Peyer's patch (tissue), 4 donors: ENCODE measurements at regions not wholly inside any gene's neighbourhood (a gene's known extent, or its start where the extent isn't known, plus 50 kb on each side); places are given as distances from the start of the nearest gene placed in this dataset.

Experiments used
- DNase-seq, 3 donors: peaks; one replicate each; pipeline ENCODE4 v3.0.0-alpha.2; 2017 to 2019
- H3K27ac ChIP-seq, 4 donors: fragments of 200-600 bp; sonication (generic); one replicate each; pipeline ENCODE4 v1.5.1; 2016 to 2019
- H3K27me3 ChIP-seq, 2 donors: fragments of 200-600 bp; sonication (generic); one replicate each; pipeline ENCODE4 v1.5.1; 2019
- H3K36me3 ChIP-seq, 3 donors: fragments of 200-600 bp; sonication (generic); one replicate each; pipeline ENCODE4 v1.5.1; 2016 to 2019
- H3K4me1 ChIP-seq, 4 donors: fragments of 200-600 bp; sonication (generic); one replicate each; pipeline ENCODE4 v1.5.1; 2016 to 2019
- H3K4me3 ChIP-seq, 4 donors: fragments of 200-600 bp; sonication (generic); 1 replicate in 3 of 4; 2 replicates in 1 of 4; pipeline ENCODE4 v1.5.1; 2016 to 2019; ENCODE audit warnings: mild to moderate bottlenecking in 1 of 4
- H3K9me3 ChIP-seq, 4 donors: fragments of 200-600 bp; sonication (generic); one replicate each; pipeline ENCODE4 v1.5.1; 2016 to 2019; ENCODE audit warnings: mild to moderate bottlenecking in 1 of 4
- POLR2A ChIP-seq, 2 donors: fragments of 450-650 bp; IDR thresholded peaks; one replicate each; pipeline ENCODE4 v1.5.1; 2017; ENCODE audit warnings: antibody characterized with exemption in 2 of 2, mild to moderate bottlenecking in 2 of 2, moderate library complexity in 2 of 2
- TF ChIP-seq, protein P1 (sequence below), 6 experiments: fragments of 450-650 bp in 4 of 6; fragments of 200-600 bp in 2 of 6; sonication (generic) in 1 of 6; IDR thresholded peaks; one replicate each; pipeline ENCODE4 v1.5.1; 2017 to 2019; ENCODE audit warnings: antibody characterized with exemption in 6 of 6, mild to moderate bottlenecking in 3 of 6, moderate library complexity in 1 of 6

- DNase-seq, result no peak
- no peak overlapping the region for H3K4me3 ChIP-seq
- H3K27me3 ChIP-seq, result no peaks in the 10 kb centered on the region
- no peaks in the 10 kb centered on the region for H3K9me3 ChIP-seq
- no peaks in the 10 kb centered on the region for H3K36me3 ChIP-seq
- TF ChIP-seq POLR2A (IDR thresholded peaks at IDR 0.05), result no peak
- TF ChIP-seq, protein P1, sequence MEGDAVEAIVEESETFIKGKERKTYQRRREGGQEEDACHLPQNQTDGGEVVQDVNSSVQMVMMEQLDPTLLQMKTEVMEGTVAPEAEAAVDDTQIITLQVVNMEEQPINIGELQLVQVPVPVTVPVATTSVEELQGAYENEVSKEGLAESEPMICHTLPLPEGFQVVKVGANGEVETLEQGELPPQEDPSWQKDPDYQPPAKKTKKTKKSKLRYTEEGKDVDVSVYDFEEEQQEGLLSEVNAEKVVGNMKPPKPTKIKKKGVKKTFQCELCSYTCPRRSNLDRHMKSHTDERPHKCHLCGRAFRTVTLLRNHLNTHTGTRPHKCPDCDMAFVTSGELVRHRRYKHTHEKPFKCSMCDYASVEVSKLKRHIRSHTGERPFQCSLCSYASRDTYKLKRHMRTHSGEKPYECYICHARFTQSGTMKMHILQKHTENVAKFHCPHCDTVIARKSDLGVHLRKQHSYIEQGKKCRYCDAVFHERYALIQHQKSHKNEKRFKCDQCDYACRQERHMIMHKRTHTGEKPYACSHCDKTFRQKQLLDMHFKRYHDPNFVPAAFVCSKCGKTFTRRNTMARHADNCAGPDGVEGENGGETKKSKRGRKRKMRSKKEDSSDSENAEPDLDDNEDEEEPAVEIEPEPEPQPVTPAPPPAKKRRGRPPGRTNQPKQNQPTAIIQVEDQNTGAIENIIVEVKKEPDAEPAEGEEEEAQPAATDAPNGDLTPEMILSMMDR (IDR thresholded peaks at IDR 0.05), result no peak
- H3K27ac ChIP-seq, result peak overlapping the region in 1 of 4 donors; percentile 13
- no peaks in the 10 kb centered on the region for H3K4me1 ChIP-seq
These were observed 187.4 kb upstream of the RPS6KA3 start for GRCh38 chrX:20454117-20454516.

- DNase-seq, result no peak
- Histone ChIP-seq H3K4me3 (no peak overlapping the region), H3K27ac (peak overlapping the region in 1 of 4 donors; percentile 17), H3K27me3 (no peaks in the 10 kb centered on the region), H3K36me3 (no peaks in the 10 kb centered on the region), H3K9me3 (no peaks in the 10 kb centered on the region), H3K4me1 (no peaks in the 10 kb centered on the region)
- TF ChIP-seq, protein P1 (IDR thresholded peaks at IDR 0.05), result no peak
- no peak for TF ChIP-seq POLR2A (IDR thresholded peaks at IDR 0.05)
These were observed 185.8 kb upstream of the RPS6KA3 start for GRCh38 chrX:20452487-20452886.

DNA sequence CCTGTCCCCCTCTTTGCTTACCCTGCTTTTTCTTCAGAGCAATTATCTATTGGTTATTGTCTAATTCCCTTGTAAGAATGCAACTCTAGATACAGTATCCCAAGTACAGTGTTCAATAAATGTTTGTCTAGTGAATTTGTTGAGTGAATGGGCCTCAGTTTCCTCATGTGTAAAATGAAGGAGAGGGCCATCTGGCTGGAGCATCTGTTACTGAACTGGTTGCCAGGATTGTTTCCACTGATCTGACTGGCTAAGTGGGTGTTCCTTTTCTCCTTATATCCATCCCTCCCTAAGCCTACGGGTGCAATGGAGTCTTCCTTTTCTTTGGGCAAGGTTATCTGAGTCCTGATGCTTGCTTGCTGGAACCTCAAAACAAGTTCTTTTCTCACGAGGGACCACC is 185.2 kb upstream of the RPS6KA3 start:
- no peaks in the 10 kb centered on the region for H3K4me1 ChIP-seq
- no peaks in the 10 kb centered on the region for H3K27me3 ChIP-seq
- no peaks in the 10 kb centered on the region for H3K36me3 ChIP-seq
- H3K4me3 ChIP-seq, result no peak overlapping the region
- no peaks in the 10 kb centered on the region for H3K9me3 ChIP-seq
- TF ChIP-seq, protein P1 (IDR thresholded peaks at IDR 0.05), result no peak
- TF ChIP-seq POLR2A (IDR thresholded peaks at IDR 0.05), result no peak
- no peak for DNase-seq
- no peak overlapping the region for H3K27ac ChIP-seq

- H3K4me1 ChIP-seq, result peaks cover 0 to 8% (median 0%) of the 10 kb centered on the region in 4 donors
- H3K36me3 ChIP-seq, result no peaks in the 10 kb centered on the region
- H3K9me3 ChIP-seq, result no peaks in the 10 kb centered on the region
- TF ChIP-seq, protein P1 (IDR thresholded peaks at IDR 0.05), result no peak
- no peak for TF ChIP-seq POLR2A (IDR thresholded peaks at IDR 0.05)
- no peak for DNase-seq
- no peak overlapping the region for H3K4me3 ChIP-seq
- no peaks in the 10 kb centered on the region for H3K27me3 ChIP-seq
- H3K27ac ChIP-seq, result no peak overlapping the region
These were observed 178.4 kb upstream of the RPS6KA3 start for GRCh38 chrX:20445109-20445508.

- Histone ChIP-seq H3K4me3 (no peak overlapping the region), H3K4me1 (peaks cover 0 to 8% (median 0%) of the 10 kb centered on the region in 4 donors), H3K27ac (no peak overlapping the region), H3K9me3 (no peaks in the 10 kb centered on the region), H3K27me3 (no peaks in the 10 kb centered on the region), H3K36me3 (no peaks in the 10 kb centered on the region)
- no peak for TF ChIP-seq POLR2A (IDR thresholded peaks at IDR 0.05)
- TF ChIP-seq, protein P1 (IDR thresholded peaks at IDR 0.05), result peak; percentile 48 to 77 (median 70)
- peak; percentile 81 to 97 (median 89) for DNase-seq
These were observed 175.9 kb upstream of the RPS6KA3 start for GRCh38 chrX:20442597-20442996.

GRCh38 chrX:20441123-20441522 is 174.4 kb upstream of the RPS6KA3 start:
- Histone ChIP-seq H3K27me3 (no peaks in the 10 kb centered on the region), H3K27ac (no peak overlapping the region), H3K4me1 (peaks cover 0 to 8% (median 0%) of the 10 kb centered on the region in 4 donors), H3K4me3 (no peak overlapping the region), H3K9me3 (no peaks in the 10 kb centered on the region), H3K36me3 (no peaks in the 10 kb centered on the region)
- TF ChIP-seq, protein P1 (IDR thresholded peaks at IDR 0.05), result no peak
- no peak for TF ChIP-seq POLR2A (IDR thresholded peaks at IDR 0.05)
- DNase-seq, result no peak
